ENCODE measurements at regions not wholly inside any gene's neighbourhood (a gene's known extent, or its start where the extent isn't known, plus 50 kb on each side); places are given as distances from the start of the nearest gene placed in this dataset.

- no peak for FAIRE-seq
- no peak for DNase-seq (ENCODE audit: low read depth)
- H3K27me3 ChIP-seq (ENCODE audit: control insufficient read depth, insufficient read depth, low read length), result peaks cover 2% of the 10 kb centered on the region
- TF ChIP-seq, protein P1, sequence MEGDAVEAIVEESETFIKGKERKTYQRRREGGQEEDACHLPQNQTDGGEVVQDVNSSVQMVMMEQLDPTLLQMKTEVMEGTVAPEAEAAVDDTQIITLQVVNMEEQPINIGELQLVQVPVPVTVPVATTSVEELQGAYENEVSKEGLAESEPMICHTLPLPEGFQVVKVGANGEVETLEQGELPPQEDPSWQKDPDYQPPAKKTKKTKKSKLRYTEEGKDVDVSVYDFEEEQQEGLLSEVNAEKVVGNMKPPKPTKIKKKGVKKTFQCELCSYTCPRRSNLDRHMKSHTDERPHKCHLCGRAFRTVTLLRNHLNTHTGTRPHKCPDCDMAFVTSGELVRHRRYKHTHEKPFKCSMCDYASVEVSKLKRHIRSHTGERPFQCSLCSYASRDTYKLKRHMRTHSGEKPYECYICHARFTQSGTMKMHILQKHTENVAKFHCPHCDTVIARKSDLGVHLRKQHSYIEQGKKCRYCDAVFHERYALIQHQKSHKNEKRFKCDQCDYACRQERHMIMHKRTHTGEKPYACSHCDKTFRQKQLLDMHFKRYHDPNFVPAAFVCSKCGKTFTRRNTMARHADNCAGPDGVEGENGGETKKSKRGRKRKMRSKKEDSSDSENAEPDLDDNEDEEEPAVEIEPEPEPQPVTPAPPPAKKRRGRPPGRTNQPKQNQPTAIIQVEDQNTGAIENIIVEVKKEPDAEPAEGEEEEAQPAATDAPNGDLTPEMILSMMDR (IDR thresholded peaks at IDR 0.05; ENCODE audit: insufficient read depth, low read length, severe bottlenecking), result no peak
- H3K4me3 ChIP-seq (ENCODE audit: low read depth, low read length), result no peak overlapping the region
- no peaks in the 10 kb centered on the region for H3K36me3 ChIP-seq (ENCODE audit: control insufficient read depth, insufficient read depth, low read length)
Measured at GRCh38 chr7:115816318-115816974, 214.1 kb downstream of the TFEC start.

DNA sequence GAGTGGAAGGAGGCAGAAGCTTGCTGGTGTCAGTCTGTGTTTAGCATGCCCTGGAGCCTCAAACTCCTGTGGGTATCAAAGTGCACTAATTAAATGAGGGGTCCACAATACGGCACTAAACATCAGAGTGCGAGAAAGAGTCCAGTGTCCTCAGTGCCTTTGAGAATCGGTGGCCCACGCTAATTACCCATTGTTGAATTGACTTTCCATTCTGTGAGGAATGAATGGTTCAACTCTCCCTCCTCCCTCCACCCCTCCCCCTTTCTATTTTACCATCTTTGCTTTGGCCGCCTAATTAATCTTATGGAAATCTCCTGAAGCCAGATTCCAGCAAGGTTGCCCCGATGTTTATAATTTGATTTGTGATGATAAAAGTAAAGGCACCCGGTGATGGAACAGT is 217.8 kb downstream of the TFEC start:
- no peak for FAIRE-seq
- Histone ChIP-seq H3K36me3 (ENCODE audit: control insufficient read depth, insufficient read depth, low read length) (no peaks in the 10 kb centered on the region), H3K27me3 (ENCODE audit: control insufficient read depth, insufficient read depth, low read length) (peaks cover 2% of the 10 kb centered on the region), H3K4me3 (ENCODE audit: low read depth, low read length) (no peak overlapping the region)
- TF ChIP-seq, protein P1 (IDR thresholded peaks at IDR 0.05; ENCODE audit: insufficient read depth, low read length, severe bottlenecking), result no peak
- DNase-seq (ENCODE audit: low read depth), result no peak

- TF ChIP-seq, protein P1 (IDR thresholded peaks at IDR 0.05; ENCODE audit: insufficient read depth, low read length, severe bottlenecking), result no peak
- no peaks in the 10 kb centered on the region for H3K27me3 ChIP-seq (ENCODE audit: control insufficient read depth, insufficient read depth, low read length)
- FAIRE-seq, result no peak
- no peaks in the 10 kb centered on the region for H3K36me3 ChIP-seq (ENCODE audit: control insufficient read depth, insufficient read depth, low read length)
- H3K4me3 ChIP-seq (ENCODE audit: low read depth, low read length), result no peak overlapping the region
- DNase-seq (ENCODE audit: low read depth), result peak; percentile 85
Measured at GRCh38 chr7:115805458-115805857, 225.1 kb downstream of the TFEC start.

GRCh38 chr7:115802415-115802814 is 228.1 kb downstream of the TFEC start:
- H3K4me3 ChIP-seq (ENCODE audit: low read depth, low read length), result no peak overlapping the region
- TF ChIP-seq, protein P1 (IDR thresholded peaks at IDR 0.05; ENCODE audit: insufficient read depth, low read length, severe bottlenecking), result no peak
- H3K36me3 ChIP-seq (ENCODE audit: control insufficient read depth, insufficient read depth, low read length), result no peaks in the 10 kb centered on the region
- DNase-seq (ENCODE audit: low read depth) (no peak), FAIRE-seq (no peak)
- H3K27me3 ChIP-seq (ENCODE audit: control insufficient read depth, insufficient read depth, low read length), result no peaks in the 10 kb centered on the region

DNA sequence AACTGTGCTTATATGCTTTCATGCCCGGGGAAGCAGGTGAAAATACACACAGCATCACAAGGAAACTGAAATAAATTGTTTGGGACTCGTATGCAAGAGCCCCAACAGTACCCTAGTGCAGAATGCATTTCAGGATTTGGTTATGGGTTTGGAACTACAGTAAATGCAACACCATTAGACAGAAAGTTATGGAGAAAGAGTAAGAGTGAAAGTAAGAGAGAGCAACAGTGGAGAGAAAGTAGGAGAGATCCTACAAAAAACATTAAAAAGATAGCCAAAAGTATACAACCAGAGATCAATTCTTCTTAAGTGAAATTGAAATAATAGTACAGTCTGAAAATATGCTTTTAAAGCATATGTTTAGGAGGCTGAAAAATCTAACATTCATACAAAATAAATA is 231.1 kb downstream of the TFEC start:
- FAIRE-seq (no peak), DNase-seq (ENCODE audit: low read depth) (no peak)
- H3K4me3 ChIP-seq (ENCODE audit: low read depth, low read length), result no peak overlapping the region
- H3K36me3 ChIP-seq (ENCODE audit: control insufficient read depth, insufficient read depth, low read length), result no peaks in the 10 kb centered on the region
- H3K27me3 ChIP-seq (ENCODE audit: control insufficient read depth, insufficient read depth, low read length), result no peaks in the 10 kb centered on the region
- TF ChIP-seq, protein P1 (IDR thresholded peaks at IDR 0.05; ENCODE audit: insufficient read depth, low read length, severe bottlenecking), result no peak
